HG02943 (cell line): ENCODE measurements at regions not wholly inside any gene's neighbourhood (a gene's known extent, or its start where the extent isn't known, plus 50 kb on each side); places are given as distances from the start of the nearest gene placed in this dataset.

ENCODE experiments used
- ATAC-seq: cut with Tn5 transposase; IDR thresholded peaks from one replicate; pipeline ENCODE4 v1.9.1; 2021; ENCODE audit warnings: mild to moderate bottlenecking, low read depth, moderate library complexity; ENCODE audit not compliant: unreplicated experiment

DNA sequence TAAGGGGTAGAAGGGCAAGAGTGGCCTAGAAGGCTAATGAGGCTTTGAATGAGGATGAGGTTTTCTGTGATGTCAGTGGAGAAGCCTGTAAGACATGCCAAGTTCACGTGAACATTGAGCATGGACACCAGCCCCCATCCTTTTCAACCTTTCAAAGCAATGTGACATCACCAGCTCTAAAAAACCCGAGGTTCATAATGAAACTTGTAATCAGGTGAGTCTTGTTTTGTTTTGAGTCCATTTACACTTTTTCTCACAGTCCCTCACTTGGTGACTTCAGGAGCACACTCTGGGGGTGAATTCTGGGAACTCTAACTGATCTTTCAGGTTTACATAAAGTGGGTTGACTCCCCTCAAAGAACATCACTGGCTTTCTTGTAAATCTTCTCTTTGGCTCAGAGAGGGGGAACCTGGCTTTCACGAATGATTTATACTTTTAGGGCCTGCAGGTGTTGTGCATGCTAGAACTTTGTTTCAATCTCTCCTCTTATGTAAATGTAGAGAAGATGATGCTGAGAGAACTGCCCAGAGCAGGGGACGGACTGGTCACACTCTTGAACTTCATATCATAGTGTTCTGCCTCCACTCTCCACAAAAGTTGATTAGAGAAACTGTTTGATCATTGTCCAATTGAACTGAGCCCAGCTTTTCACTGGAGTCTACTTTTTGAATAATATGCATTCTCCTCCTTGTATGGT, 224.7 kb upstream of the SATB1 start:
- peak; percentile 50 for ATAC-seq

DNA sequence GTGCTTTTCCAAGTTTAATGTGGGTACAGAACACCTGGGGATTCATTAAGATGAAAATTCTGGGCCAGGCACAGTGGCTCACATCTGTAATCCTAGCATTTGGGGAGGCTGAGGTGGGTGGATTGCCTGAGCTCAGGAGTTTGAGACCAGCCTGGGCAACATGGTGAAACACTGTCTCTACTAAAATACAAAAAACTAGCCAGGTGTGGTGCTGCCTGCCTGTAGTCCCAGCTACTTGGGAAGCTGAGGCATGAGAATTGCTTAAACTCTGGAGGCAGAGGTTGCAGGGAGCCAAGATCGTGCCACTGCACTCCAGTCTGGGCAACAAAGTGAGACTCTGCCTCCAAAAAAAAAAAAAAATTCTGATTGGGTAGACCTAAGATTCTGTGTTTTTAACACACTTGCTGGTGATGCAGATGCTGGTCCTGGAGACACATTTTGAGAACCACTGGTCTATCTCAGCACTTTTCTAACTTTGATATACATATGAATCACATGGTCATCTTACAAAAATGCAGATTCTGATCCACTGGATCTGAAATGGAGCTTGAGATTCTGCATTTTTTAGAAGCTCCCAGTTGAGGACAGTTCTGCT, 223.8 kb upstream of the SATB1 start:
- no peak for ATAC-seq

DNA sequence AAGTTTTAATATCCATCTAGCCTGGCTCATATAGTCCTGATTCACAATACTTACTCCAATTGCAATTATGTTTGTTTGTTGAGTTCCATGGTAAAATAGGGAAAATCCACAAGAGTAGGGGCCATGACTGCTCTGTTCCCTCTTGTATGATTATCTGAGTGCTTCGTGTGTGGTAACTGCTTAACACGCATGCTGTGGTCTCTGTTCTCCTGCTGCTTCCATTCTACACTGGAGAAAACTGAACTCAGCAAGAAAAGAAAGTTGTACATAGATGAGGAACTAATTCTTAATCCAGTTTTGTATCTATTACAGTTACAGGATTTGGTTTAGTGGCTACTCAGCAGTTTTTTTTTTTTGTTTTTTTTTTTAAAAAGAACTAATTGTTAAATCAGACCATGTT, 223.0 kb upstream of the SATB1 start:
- ATAC-seq: no peak

DNA sequence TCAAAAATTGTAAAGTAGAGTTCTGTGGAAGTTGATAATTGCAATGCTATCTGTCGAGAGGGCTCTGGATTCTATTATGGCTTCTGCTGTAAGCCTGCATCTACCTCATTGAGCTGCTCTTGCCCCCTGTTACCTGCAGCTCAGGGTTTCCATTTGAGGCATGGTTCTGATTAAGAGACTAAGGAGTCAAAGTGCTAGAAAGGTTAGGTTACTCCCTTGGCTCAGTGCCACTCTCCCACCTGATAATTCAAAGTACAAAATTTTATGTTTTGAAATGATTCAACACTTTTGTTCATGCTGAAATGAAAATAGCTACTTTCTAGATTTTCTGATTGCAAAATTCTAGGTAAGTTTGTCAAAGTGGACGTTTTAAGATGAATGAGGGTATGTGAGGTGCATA, 220.5 kb upstream of the SATB1 start:
- ATAC-seq: no peak

DNA sequence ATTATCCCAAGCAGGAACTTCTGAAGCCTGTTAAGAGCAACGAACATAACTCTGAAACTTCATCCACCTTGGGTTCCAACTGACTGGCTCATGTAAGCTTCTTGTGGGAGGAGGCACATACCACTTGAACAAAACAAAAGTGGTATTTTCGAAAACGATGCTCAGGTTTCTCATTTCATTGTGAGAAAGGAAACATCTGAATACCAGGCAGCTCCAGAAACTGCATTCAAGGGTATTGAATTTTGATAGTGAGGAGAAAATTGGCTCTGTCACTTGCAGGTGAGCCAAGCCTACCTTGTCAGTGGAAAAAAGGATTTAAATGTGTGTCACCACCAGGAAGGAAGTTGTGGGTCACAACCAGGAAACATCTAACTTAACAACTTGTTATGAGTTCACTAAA, 218.1 kb upstream of the SATB1 start:
- ATAC-seq: no peak

DNA sequence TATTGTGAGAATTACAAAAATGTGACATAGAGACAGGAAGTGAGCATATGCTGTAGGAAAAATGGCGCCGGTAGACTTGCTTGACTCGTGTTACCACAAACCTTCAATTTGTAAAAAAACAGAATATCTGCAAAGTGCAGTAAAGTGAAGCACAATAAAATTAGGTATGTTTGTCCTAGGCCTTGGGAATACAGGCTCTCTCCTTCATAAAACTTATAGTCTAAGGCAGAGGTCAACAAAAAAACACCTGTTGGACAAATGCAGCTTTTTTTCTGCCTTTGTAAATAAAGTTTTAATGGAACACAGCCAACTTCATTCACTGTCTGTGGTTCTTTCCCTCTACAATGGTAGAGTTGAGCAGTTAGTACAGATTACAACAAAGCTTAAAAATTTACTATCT, 216.8 kb upstream of the SATB1 start:
- ATAC-seq: no peak

DNA sequence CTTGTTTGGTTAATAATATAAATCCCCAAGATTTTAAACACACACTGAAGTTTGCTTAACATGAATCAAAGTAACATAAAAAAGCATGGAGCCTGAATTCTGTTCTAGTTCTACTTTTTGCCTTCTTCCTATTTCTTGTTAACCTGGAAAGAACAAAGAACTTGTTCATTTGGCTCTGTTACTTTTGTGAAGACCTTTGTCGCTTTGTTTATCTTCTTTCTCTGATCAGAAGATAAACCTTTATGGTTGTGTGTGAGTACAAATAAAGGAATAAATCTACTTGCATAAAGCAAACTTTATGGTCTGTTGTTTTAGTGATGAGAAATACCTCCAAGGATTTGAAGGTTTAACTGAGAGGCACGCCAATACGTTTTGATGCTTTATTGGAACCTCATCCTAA, 210.1 kb upstream of the SATB1 start:
- no peak for ATAC-seq

DNA sequence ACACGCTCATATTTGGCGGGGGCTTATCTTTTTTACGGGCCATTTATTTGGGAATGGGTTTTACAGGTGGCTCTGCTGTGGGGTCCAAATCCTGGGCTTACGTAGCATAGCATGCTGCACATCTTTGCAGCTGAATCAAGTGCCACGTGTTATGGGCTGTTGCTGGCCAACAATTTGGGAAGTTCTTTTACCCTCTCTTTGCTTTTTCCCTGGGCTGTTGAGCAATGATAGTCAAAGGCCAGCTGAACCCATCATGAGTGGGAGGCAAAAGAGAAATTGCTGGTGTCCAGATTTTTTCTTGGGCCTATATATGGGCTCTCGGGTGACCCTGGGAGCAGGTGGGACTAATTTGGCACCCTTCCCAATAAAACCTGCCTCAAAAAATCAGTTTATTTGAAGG, 209.3 kb upstream of the SATB1 start:
- ATAC-seq: no peak

DNA sequence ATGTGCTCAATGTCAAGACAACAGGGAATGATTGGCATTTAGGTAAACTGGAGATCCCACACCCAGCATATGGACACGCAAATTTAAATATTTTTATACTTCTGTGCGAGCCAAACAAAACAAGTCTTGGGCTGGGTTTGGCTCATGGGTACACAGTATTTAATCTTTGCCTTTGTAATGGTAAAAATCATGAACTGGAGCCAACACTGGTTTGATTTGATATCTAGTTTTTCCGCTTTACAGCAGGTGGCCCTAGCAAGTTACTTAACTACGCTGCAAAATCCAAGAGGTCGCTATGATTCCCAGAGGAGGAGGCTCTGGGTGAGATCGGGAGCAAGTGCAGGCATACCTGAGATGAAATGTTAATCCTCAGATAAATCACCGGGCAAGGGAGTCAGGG, 207.9 kb upstream of the SATB1 start:
- ATAC-seq: no peak

DNA sequence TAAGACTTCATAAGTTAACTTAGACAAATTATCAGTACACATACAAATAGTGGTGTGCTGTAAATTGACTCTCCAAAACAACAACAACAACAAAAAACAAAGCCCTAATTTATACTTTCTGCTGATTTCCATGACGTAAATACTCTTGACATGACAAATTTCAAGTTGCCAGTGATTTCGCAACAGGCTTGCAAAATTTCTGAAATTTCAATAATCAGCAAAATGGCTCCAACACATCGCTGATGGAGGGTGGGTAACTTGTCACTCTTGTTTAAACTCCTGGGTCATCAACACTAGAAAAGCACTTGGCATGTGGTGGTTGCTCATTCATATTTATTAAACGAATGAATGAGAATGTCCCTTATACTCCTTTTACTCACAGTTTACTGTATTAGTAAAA, 205.2 kb upstream of the SATB1 start:
- ATAC-seq: no peak

DNA sequence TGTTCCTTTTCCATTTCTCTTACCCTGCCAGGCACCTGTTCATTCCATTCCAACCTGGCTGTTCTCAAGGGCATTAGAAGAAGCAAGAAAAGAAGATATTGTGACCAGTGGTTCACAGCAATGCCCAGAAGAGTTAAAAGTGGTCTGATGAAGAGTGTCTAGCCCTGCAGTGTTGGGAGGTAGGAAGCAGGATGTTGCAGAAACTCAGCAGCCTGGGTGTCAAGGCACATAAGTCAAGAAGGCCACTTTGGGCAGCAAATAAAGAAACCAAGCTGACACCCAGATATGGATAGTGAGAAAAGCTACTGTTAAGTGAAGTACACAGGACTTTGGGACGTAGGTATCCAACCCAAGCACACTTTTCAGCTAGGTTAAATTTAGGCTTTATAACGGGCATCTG, 199.9 kb upstream of the SATB1 start:
- no peak for ATAC-seq

DNA sequence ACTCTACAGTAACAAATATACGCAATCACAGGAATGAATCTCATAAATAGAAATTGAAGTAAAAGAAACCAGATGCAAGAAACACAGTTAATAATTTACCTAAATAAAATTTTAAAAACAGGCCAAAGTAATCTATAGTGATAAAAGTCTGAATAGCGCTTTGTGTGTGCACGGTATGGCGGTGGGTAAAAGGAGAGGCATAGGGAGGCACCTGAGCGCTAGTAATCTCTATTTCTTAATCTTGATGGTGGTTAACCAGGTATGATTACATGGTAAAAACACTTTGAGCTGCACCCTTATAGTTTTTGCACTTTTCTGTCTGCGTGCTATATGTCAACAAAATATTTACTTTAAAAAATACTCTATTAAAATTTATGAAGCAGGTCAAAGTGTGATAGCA, 198.1 kb upstream of the SATB1 start:
- no peak for ATAC-seq

DNA sequence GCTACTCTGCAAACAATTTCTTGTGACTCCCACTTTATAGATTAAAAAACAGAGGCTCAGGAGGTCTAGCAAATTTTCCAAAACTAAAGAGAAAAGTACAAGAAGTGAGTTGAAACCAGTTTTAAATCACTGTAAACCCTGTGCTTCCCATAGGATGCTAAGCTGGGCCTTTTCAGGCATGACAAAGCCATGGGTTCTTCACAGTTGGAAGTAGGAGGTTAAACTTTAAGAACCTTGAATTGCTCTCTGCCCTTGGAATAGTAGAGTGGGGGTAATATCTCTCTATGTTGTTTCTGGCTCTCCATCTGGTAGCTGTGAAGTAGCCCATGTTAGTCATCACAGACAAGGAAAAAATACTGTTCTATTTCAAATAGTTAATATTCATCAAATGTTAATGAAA, 193.6 kb upstream of the SATB1 start:
- no peak for ATAC-seq

DNA sequence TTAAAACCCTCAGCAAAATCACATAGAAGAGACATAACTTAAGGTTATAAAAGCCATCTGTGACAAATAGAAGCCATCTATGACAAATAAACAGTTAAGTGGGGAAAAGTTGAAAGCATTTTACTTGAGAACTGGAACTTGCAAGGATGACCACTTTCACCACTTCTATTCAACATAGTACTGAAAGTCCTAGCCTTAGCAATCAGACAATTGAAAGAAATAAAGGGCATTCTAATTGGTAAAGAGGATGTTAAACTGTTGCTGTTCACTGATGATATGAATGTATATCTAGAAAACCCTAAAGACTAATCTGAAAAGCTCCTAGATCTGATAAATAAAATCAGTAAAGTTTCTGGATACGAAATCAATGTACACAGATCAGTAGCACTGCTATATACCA, 186.9 kb upstream of the SATB1 start:
- ATAC-seq: no peak

DNA sequence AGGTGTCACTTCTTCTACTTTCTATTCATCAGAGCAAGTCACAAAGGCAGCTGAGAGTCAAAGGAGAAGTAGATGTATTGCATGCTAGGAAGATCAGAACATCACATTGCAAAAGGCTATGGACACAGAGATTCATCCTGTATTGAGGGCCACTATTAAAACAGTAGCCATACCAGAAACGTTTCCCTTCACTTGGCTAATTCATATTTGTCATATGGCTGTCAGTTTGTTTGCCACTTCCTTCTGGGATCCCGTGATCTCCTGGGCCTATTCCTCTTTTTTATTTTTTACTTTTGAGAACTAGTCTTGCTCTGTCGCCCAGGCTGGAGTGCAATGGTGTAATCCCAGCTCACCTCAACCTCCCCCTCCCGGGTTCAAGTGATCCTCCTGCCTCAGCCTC, 184.0 kb upstream of the SATB1 start:
- ATAC-seq: no peak

DNA sequence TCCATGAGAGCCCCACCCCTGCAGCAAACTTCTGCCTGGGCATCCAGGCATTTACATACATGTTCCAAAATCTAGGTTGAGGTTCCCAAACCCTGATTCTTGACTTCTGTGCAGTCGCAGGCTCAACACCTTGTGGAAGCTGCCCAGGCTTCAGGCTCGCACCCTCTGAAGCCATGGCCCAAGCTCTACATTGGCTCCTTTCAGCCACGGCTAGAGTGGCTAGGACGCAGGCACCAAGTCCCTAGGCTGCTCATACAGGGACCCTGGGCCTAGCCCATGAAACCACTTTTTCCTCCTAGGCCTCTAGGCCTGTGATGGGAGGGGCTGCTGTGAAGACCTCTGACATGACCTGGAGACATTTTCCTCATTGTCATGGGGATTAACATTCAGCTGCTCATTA, 172.8 kb upstream of the SATB1 start:
- ATAC-seq: no peak

DNA sequence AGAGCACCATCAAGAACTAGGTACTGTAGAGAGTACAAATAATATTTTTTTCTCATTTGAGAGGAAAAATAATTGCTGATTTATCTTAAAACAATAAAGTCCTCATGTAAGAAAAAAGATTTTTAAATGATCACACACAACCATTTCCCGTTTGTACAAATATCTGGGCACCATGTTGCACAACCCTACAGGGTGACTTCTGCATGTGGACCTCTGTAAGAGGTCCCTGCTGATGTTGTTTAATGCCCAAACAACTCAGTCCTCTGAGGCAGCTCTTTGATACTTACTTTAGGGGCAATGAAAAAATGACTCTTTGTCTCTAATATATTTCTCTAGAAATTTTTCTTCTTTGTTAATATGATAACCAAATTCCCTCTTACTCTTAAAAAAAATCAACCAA, 168.1 kb upstream of the SATB1 start:
- ATAC-seq: no peak

DNA sequence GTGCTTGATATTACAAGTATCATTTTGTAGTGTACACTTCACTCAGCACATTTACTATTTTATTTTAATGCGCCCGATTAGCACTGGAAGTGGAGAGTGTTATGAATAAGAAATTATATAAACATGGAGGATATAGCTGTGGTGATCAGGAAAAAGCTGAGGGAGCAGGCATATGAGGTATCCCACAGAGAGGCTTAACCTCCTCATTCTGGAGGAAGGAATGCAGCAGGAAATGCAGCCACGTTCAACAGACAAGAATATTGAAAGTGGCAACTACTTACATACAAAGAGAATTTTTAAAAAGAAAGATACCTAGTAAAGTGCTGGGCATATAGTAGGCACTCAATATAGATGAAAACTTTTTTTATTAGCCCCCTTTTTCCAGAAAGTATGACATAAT, 166.0 kb upstream of the SATB1 start:
- no peak for ATAC-seq

DNA sequence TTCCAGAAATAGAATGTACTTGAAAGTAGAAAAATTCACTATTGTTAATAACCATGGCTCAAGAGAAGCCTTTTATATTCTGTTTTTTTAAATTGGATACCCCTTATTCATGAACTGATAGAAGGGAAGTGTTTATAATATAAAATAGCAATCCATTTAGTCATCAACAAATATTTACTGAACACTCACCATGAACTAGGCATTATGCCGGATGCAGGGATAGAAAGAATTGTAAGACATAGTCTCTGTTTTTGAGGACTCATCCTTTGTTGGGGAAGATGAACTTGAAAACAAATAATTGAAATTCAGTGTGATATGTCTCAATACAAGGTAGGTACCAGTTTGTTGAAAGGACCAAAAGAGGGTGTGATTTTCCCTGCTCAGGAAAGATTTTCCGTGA, 160.9 kb upstream of the SATB1 start:
- ATAC-seq: no peak

DNA sequence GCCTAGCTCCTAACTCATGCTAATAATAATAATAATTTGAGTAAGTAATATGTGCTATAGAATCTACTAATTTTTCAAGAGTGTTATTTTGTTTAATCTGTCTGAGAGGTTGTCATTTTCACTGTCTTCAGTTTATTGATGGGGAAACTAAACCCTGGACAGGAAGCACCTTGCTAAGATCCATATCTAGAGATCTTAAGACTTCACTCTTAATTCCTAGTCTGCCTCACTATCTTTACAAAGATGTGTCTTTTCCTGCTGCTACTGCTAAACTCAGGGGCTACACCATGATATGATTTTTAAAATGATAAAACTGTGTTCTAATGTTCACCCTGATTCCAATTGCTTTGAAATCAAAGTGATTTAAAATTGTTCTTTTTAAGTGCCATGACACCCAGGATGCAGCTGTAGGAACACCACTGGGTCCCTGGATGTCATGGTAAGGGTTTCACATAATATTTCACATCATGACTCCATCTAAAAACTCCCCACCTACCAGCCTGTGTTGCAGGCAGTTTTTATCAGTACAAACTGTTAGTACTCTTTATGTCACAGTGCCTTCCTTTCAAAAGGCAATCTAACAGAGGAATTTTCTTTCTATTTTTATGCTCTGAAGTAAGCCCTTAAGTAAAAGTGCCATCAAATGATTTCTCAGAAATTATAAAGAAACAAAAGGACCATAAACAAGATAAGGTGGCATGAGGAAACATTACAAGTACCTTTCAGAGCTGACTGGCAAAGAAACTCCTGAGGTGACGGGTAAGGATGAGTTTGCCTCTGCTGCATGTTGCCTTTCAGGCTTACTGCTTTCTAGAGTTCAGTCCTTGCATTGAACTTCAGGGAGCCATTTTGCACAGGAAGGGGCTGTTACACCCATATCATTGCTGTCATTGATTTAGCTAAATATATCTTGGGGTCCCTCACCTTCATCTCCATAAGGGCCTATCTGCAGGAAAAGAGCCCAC, 160.1 kb upstream of the SATB1 start:
- no peak for ATAC-seq

DNA sequence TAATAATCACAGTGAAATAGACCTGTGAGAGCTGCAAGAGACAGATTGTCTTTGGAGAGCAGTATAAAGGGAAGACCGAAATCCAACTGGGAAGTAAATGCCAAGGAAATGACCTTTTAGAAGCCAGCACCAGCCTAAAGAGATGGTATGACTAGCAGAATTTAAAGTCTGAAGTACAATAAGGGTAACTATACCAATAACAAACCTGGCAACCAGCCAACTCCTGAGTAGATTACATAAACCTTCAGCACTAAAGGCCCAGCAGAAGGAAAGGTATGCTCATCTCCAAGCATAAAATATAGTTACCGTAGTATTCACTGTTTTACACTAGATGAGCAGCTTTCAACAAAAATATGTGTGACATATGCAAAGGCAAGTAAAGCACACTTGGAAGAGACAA, 155.1 kb upstream of the SATB1 start:
- ATAC-seq: no peak

DNA sequence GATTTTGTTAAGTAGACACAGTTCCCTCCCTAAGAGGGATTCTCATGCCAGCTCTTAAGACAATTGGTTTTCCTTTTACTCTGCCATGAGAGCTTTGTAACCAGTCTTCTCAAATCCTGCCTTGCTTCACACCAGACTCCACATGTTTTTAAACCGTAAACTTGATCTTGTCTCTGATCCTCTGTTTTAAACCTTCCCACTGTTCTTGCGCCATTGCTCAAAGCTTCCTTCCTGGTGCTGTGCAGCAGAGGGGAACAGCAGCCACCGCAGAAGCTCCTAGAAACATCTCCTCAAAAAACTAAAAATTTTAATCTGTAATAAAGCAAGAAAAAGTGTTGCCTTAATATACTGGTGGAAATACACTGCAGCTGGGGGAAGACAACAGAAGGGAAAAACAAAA, 154.5 kb upstream of the SATB1 start:
- no peak for ATAC-seq
